ENCODE measurements at regions not wholly inside any gene's neighbourhood (a gene's known extent, or its start where the extent isn't known, plus 50 kb on each side); places are given as distances from the start of the nearest gene placed in this dataset.
"Not testable (repeated sequence)": the region's sequence is repeated elsewhere in the genome, so short reads cannot be mapped to it uniquely, and the experiment has no call there.

DNA sequence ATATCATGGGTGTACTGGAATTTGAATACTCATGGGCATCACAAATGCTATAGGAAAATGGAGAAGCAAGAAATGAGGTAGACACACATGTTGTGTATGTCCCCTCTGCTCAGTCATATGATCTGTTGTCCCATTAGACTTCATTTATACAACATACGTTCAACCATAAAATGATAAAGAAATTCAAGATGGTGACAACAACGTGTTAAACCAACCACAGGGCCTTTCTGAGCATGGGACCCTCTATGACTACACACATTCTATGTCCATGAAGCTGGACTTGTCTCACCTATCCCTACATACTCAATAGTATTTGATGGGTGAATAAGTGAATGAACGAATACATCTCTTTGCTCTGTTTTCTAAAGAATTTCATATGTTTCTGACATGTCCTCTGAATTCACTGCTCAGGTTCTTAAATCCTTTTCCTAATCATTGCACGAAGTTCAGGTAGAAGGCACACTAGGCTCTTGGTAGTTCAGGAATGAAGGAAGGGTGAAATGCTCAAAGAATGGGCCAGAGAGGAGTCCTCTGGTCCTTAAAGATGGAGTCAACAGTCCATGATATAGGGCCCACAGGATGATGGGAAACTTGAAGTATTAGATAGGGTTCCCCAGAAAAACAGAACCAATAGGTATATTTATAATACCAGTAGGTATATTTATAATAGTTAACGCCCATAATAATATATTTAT lies 105.7 kb upstream of the PPM1H start:
- DNase-seq (ENCODE audit: low spot score) = no peak

DNA sequence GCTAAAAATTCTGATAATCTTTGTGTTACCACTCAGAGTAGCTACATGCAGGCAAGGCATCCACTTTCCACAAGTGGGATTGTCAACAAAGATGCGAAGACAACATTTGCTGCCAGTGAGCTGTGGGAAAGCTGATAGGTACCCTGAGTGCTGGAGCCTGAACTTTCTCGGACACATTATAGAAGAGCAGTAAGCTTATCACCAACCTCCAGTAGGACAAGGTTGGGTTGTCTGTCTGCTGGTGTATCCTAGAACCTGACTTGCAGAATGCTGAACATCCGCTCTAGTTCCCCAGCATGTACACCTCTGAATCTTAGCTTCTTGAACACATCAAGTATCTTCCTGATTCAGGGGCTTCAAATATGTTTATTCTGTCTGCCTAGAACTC lies 103.8 kb upstream of the PPM1H start:
- no peak for DNase-seq (ENCODE audit: low spot score)

- DNase-seq (ENCODE audit: low spot score) = no peak
Measured at GRCh38 chr12:63037746-63038712, 103.1 kb upstream of the PPM1H start.

DNA sequence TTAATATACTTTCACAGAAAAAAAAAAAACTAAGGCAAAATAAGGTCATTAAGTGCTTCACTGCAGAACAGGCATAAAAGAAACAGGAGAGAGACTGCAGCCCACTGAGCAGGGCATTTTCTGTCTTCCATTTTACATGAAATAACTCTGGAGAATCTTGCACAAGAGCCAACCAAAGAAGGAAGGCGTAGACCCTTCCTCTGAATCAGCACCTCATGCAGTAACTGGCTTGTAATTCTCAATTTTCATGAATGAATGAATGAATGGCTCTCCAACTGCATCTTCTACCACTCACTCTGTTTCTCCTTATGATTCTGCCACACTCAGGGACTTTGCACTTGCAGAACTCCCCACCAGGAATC lies 102.0 kb upstream of the PPM1H start:
- DNase-seq (ENCODE audit: low spot score) = no peak

DNA sequence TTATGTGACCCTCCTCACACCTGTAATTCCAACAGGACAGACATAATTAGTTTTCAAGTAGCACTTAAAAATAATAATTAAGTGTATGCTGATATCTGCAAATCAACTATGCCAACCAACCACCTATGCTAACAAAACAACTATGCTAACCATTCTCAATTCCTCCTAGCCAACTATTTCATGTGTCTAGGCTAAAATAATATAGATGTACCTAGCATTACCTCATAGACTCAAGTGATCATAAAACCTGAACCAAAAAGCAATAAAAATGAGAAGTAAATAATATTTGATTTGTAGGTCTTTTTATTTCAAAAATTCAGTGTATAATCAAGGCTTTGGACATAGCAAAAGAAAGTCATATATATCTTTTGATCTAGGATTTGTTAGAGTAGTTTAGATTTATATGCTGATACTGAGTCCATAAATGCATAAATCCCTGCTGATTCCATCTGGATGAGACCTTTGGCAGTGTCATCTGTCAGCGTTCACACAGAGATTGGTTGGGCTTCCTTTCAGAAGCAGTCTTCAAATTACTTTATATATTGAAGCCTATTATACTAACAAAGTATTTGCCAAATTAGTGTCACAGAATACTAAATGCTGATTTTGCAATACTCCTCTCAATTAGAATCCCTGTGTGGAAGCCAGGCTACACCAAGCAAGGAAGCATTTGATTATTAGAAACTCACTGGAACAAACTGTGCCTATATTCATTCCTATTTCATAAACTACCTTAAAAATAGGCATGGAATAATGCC lies 101.4 kb upstream of the PPM1H start:
- no peak for DNase-seq (ENCODE audit: low spot score)

DNA sequence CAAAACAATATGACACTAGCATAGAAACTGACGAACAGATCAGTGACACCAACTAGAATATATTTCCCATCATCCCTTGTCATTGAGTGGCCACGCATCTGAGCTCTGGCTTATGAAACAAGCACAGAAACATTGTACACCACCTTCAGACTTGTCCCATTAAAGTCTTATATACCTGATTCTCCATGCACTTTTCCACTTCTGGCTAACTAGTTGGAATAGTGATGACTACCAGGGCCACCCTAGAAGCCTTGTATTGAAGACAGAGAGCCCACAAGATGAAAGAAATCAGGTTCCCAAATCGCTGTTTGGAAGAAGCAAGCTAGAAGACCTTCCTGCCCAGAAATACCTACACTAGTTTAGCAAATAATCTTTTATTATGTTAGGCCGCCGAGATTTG lies 99.7 kb upstream of the PPM1H start:
- no peak for DNase-seq (ENCODE audit: low spot score)

- no peak for DNase-seq (ENCODE audit: low spot score)
Measured at GRCh38 chr12:63029676-63030075, 94.7 kb upstream of the PPM1H start.

GRCh38 chr12:63028951-63029350 lies 94.0 kb upstream of the PPM1H start:
- no peak for DNase-seq (ENCODE audit: low spot score)

GRCh38 chr12:63025116-63025515 lies 90.2 kb upstream of the PPM1H start:
- DNase-seq (ENCODE audit: low spot score) = no peak

DNA sequence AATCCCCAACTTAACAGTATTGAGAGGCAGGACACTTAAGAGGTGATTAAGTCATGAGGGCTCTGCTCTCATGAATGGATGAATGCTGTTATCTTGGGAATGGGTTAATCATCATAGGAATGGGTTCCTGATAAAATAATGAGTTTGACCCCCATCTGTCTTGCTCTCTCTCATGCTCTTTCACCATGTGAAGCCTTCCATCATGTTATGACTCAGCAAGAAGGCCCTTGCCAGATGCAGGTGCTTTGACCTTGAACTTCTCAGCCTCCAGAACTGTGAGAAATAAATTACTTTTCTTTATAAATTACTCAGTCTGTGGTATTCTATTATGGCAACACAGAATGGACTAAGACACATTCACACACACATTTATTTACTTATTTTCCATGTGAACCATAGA lies 89.0 kb upstream of the PPM1H start:
- DNase-seq (ENCODE audit: low spot score) = no peak

GRCh38 chr12:63021116-63021515 lies 86.2 kb upstream of the PPM1H start:
- DNase-seq (ENCODE audit: low spot score) = no peak

DNA sequence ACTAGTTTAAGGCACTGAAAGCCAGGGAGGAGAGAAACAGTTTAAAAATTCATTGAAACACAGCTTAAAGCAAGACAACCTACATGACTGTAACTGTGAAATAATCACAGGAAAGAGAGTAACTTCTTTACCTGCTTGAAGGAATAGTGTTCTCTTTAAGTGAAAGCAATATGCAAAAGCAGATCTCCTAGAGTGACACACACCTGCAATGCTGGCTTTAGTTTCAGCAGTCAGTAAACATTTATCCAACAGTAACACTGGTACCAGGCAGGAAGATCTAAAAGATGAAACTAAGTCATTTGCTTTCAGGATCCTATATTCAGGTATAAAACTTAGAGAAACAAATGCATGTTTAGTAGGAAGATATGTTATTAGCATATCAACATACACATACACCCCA lies 85.3 kb upstream of the PPM1H start:
- DNase-seq (ENCODE audit: low spot score) = no peak

DNA sequence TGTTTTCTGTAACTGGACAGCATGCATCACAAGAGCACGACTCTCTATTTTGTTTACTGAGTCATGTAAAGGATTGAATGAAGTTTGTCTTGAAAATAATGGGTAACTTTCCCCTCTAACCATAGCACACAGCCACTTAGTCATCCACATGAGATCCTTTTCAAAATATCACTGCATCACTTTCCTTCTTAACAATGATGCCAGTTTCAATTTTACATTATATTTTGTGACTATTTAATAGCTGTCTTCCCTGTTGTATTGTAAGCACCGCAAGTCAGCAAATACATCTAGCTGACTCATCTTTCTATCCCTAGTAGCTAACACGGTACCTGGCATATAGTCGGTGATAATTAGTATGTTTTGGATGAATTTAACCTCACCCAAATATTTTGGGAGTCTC lies 83.3 kb upstream of the PPM1H start:
- DNase-seq (ENCODE audit: low spot score) = no peak

DNA sequence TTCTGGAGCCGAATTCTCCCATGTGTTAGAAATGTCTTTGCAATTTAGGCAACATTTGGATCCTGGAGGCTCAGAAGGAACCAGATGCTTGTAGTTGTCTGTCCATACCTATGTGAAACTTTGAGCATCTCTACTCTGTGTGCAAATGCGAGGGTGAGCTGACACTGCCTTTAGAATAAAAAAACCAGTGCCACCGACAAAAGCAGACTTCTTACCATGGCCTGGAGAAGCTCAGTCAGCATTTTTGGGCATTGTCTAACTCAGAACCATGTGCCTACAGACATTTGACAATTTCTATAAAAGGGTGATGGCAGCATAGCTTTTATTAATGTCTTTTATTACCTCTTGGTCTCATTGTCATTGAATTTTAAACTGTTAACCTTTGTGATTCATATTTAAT lies 78.4 kb upstream of the PPM1H start:
- DNase-seq (ENCODE audit: low spot score) = no peak

DNA sequence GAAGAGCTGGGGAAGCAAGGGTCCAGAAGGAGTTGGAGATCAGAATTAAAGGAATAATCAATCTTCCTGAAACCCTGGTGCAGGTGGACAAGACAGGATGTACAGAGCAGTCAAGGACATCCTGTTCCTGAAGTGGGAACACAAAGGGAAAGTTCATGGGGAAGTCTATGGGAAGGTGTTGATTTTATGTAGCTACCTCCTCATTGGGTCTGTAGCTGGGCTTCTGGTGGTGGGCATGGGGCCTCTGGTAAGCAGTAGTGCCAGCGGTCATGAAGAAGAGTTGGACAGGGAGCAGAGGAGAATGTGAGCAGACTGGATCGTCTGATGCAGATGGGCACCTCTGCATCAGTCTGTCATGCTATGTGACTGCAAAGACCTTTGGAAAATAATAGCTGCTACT lies 75.7 kb upstream of the PPM1H start:
- DNase-seq (ENCODE audit: low spot score) = no peak

- DNase-seq (ENCODE audit: low spot score) = no peak
Measured at GRCh38 chr12:63008372-63008771, 73.4 kb upstream of the PPM1H start.

DNA sequence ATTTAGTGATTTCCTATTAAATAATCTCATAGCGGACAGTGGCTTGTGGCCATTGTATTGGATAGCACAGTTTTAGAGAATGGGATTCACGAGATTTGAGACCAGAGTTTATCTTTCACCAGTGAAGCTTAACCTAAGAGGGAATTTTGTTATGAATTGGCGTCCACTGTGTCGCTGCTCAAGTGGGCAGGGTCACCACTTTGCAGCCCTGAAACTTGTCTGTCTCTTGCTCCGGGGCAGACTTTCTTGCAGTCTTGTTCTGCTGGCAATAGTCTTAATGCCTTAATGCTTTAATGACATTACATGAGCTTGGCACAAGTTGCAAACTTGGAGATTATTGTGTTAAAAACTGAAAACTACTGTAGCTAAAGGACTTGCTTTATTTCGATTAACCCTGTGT lies 72.8 kb upstream of the PPM1H start:
- DNase-seq (ENCODE audit: low spot score) = no peak

DNA sequence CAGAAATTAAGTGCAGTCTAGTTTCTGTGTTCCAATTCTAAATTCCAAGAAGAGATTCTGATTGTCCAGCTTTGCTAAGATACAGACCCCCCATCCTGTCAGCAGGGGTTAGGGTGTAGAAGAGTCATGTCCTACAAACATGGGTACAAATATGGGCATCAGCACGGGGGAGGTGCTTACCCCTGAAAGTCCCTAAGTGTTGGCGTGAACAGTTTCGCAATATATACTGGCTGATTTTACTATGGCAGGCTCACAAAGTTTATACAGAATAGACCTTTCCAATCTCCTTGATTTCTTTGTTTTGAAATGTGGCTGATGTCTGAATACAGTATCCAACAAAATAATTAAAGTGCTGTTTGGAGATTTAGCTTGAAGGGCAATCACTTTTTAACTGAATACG lies 71.6 kb upstream of the PPM1H start:
- no peak for DNase-seq (ENCODE audit: low spot score)

- DNase-seq (ENCODE audit: low spot score) = no peak
Measured at GRCh38 chr12:63005382-63005781, 70.4 kb upstream of the PPM1H start.

- DNase-seq (ENCODE audit: low spot score) = no peak
Measured at GRCh38 chr12:63003223-63003819, 68.4 kb upstream of the PPM1H start.

- DNase-seq (ENCODE audit: low spot score) = not testable (repeated sequence)
Measured at GRCh38 chr12:63002059-63002458, 67.1 kb upstream of the PPM1H start.

DNA sequence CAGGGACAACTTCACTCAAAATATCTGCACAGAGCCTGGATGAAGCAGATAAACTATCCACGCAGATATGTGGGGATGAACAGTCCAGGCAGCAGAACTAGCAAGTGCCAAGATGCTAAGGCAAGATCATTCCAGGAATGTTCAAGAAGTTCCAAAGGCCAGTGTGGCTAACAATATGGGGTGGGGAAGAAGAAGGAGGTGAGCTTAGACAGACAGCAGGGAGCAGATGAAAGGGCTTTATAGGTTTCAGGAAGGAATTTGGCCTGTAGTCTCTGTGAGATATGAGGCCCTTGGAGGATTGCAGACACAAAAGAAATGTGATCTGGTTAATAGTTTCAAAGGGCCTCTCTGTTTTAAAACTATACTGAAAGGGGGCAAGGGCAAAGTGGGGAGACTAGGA lies 63.5 kb upstream of the PPM1H start:
- DNase-seq (ENCODE audit: low spot score) = no peak

Measured in H4 (cell line).